ENCODE measurements at regions not wholly inside any gene's neighbourhood (a gene's known extent, or its start where the extent isn't known, plus 50 kb on each side); places are given as distances from the start of the nearest gene placed in this dataset.
"Not testable (repeated sequence)": the region's sequence is repeated elsewhere in the genome, so short reads cannot be mapped to it uniquely, and the experiment has no call there.

- no peak for DNase-seq (ENCODE audit: low read depth)
- no peak overlapping the region for H3K4me3 ChIP-seq (ENCODE audit: low read depth, low read length)
- TF ChIP-seq CTCF (IDR thresholded peaks at IDR 0.05; ENCODE audit: low read depth, low read length, missing control alignments) = no peak
Observed at GRCh38 chr3:104347291-104347690, 1019.4 kb upstream of the ALCAM start.

DNA sequence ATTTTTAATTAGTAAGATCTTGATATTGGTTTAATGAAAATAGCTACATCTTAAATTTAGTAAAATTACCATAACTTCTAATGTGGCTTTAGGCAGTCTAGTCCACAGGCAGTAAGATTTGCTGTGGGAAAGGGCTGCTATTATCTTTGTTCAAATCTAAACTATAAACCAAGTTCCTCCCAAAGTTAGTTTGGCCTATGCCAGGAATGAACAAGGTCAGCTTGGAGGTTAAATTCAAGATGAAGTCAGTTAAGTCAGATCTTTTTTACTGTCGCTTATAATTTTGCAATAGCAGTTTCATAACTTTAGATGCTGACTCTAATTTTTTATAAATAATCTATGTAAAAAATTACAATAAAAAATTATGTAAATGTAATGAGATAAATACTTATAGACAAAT lies 1016.9 kb upstream of the ALCAM start:
- no peak for TF ChIP-seq CTCF (IDR thresholded peaks at IDR 0.05; ENCODE audit: low read depth, low read length, missing control alignments)
- DNase-seq (ENCODE audit: low read depth) = no peak
- H3K4me3 ChIP-seq (ENCODE audit: low read depth, low read length) = no peak overlapping the region

- no peak for TF ChIP-seq CTCF (IDR thresholded peaks at IDR 0.05; ENCODE audit: low read depth, low read length, missing control alignments)
- no peak overlapping the region for H3K4me3 ChIP-seq (ENCODE audit: low read depth, low read length)
- DNase-seq (ENCODE audit: low read depth) = no peak
Observed at GRCh38 chr3:104353951-104354350, 1012.8 kb upstream of the ALCAM start.

GRCh38 chr3:104359546-104359945 lies 1007.2 kb upstream of the ALCAM start:
- H3K4me3 ChIP-seq (ENCODE audit: low read depth, low read length) = no peak overlapping the region
- no peak for TF ChIP-seq CTCF (IDR thresholded peaks at IDR 0.05; ENCODE audit: low read depth, low read length, missing control alignments)
- no peak for DNase-seq (ENCODE audit: low read depth)

GRCh38 chr3:104360038-104360437 lies 1006.7 kb upstream of the ALCAM start:
- no peak overlapping the region for H3K4me3 ChIP-seq (ENCODE audit: low read depth, low read length)
- no peak for DNase-seq (ENCODE audit: low read depth)
- TF ChIP-seq CTCF (IDR thresholded peaks at IDR 0.05; ENCODE audit: low read depth, low read length, missing control alignments) = no peak

GRCh38 chr3:104361748-104362147 lies 1005.0 kb upstream of the ALCAM start:
- not testable (repeated sequence) for DNase-seq (ENCODE audit: low read depth); H3K4me3 ChIP-seq (ENCODE audit: low read depth, low read length)

GRCh38 chr3:104362319-104362718 lies 1004.4 kb upstream of the ALCAM start:
- H3K4me3 ChIP-seq (ENCODE audit: low read depth, low read length) = no peak overlapping the region
- TF ChIP-seq CTCF (IDR thresholded peaks at IDR 0.05; ENCODE audit: low read depth, low read length, missing control alignments) = no peak
- DNase-seq (ENCODE audit: low read depth) = no peak

DNA sequence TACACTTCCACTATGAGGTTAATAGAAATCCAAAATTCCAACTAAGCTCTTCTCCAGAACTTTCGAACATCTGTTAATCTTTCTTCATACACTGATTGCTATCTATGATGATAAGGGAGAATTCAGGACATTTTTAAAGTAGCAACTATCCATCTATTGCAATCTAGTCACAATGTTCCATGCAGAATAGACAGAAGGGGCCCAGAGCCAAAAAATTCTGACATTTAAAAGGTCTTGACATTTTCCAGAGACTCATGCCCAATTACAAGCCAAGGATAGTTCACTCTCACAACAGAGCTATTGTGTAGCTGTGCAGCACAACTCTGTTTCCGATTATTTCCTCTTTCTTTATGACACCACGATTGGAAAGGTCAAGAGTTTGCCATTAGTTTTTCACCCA lies 999.7 kb upstream of the ALCAM start:
- DNase-seq (ENCODE audit: low read depth) = no peak
- H3K4me3 ChIP-seq (ENCODE audit: low read depth, low read length) = no peak overlapping the region
- TF ChIP-seq CTCF (IDR thresholded peaks at IDR 0.05; ENCODE audit: low read depth, low read length, missing control alignments) = no peak

Measured in GM12864 (cell line).